Activated T-cell treated with anti-CD3 and anti-CD28 coated beads for 48 hours (primary cell): ENCODE measurements at regions not wholly inside any gene's neighbourhood (a gene's known extent, or its start where the extent isn't known, plus 50 kb on each side); places are given as distances from the start of the nearest gene placed in this dataset.

ENCODE experiments used
- DNase-seq: peaks from one replicate; pipeline ENCODE4 v3.0.0-alpha.2; 2020; ENCODE audit warnings: low read depth

GRCh38 chr4:4693258-4693657, 151.4 kb upstream of the STX18 start:
- no peak for DNase-seq

GRCh38 chr4:4690854-4691253, 149.0 kb upstream of the STX18 start:
- DNase-seq = no peak

GRCh38 chr4:4689694-4690440, 148.0 kb upstream of the STX18 start:
- DNase-seq = no peak

- DNase-seq = no peak
These were observed 146.3 kb upstream of the STX18 start for GRCh38 chr4:4687935-4688727.

GRCh38 chr4:4687100-4687499, 145.3 kb upstream of the STX18 start:
- DNase-seq = no peak

- no peak for DNase-seq
These were observed 144.3 kb upstream of the STX18 start for GRCh38 chr4:4685810-4686795.

- no peak for DNase-seq
These were observed 139.8 kb upstream of the STX18 start for GRCh38 chr4:4681653-4682052.

GRCh38 chr4:4680758-4681157, 138.9 kb upstream of the STX18 start:
- DNase-seq = no peak

- DNase-seq = no peak
These were observed 138.4 kb upstream of the STX18 start for GRCh38 chr4:4680243-4680642.

- no peak for DNase-seq
These were observed 136.0 kb upstream of the STX18 start for GRCh38 chr4:4677556-4678522.

GRCh38 chr4:4675641-4676040, 133.8 kb upstream of the STX18 start:
- no peak for DNase-seq

- DNase-seq = no peak
These were observed 133.3 kb upstream of the STX18 start for GRCh38 chr4:4675051-4675581.

- no peak for DNase-seq
These were observed 131.2 kb upstream of the STX18 start for GRCh38 chr4:4673070-4673469.

- DNase-seq = no peak
These were observed 130.6 kb upstream of the STX18 start for GRCh38 chr4:4672402-4672801.

GRCh38 chr4:4671774-4672349, 130.0 kb upstream of the STX18 start:
- no peak for DNase-seq

- no peak for DNase-seq
These were observed 129.0 kb upstream of the STX18 start for GRCh38 chr4:4670869-4671268.

- no peak for DNase-seq
These were observed 126.7 kb upstream of the STX18 start for GRCh38 chr4:4668355-4669210.

- DNase-seq = no peak
These were observed 125.8 kb upstream of the STX18 start for GRCh38 chr4:4667622-4668081.
